SU-DHL-6 (cell line): ENCODE measurements at regions not wholly inside any gene's neighbourhood (a gene's known extent, or its start where the extent isn't known, plus 50 kb on each side); places are given as distances from the start of the nearest gene placed in this dataset.

ENCODE experiments used
- CTCF ChIP-seq: fragments of 200-600 bp; sonication (generic); IDR thresholded peaks from one replicate; pipeline ENCODE4 v1.5.1; 2017; ENCODE audit warnings: antibody characterized with exemption, mild to moderate bottlenecking, low read length, moderate library complexity; ENCODE audit not compliant: insufficient read depth, poor library complexity, severe bottlenecking
- EZH2phosphoT487 ChIP-seq: fragments of 200-600 bp; sonication (generic), shearing (Covaris generic); conservative IDR thresholded peaks from 2 replicates; pipeline ENCODE4 v1.6.1; 2018; ENCODE audit warnings: mild to moderate bottlenecking, antibody characterized with exemption, low read length, moderate library complexity, mixed read lengths

- TF ChIP-seq CTCF (no peak), EZH2phosphoT487 (no peak)
Observed at GRCh38 chr14:98941481-98941880, 330.5 kb downstream of the BCL11B start.
